Activated T-helper 17 cell treated with anti-CD3 and anti-CD28 coated beads, Interleukin-2, amount 50 U/mL, for 72 hours (primary cell): ENCODE measurements at regions not wholly inside any gene's neighbourhood (a gene's known extent, or its start where the extent isn't known, plus 50 kb on each side); places are given as distances from the start of the nearest gene placed in this dataset.

ENCODE experiments used
- ATAC-seq: fragments of 150-1000 bp; cut with Tn5 transposase; replicated peaks from 2 replicates; pipeline ENCODE4 v1.10.0; 2021; ENCODE audit warnings: mild to moderate bottlenecking, moderate library complexity
- H3K27ac Mint-ChIP-seq: one replicate; pipeline ENCODE4 v1.8.0; 2022; ENCODE audit warnings: mixed read lengths
- H3K27me3 Mint-ChIP-seq: one replicate; pipeline ENCODE4 v1.8.0; 2022; ENCODE audit warnings: mixed read lengths
- H3K36me3 Mint-ChIP-seq: one replicate; pipeline ENCODE4 v1.8.0; 2022; ENCODE audit warnings: low read depth, mild to moderate bottlenecking, mixed read lengths
- H3K4me1 Mint-ChIP-seq: one replicate; pipeline ENCODE4 v1.8.0; 2022; ENCODE audit warnings: mixed read lengths
- H3K4me3 Mint-ChIP-seq: one replicate; pipeline ENCODE4 v1.8.0; 2022; ENCODE audit warnings: mild to moderate bottlenecking, mixed read lengths
- H3K9me3 Mint-ChIP-seq: one replicate; pipeline ENCODE4 v1.8.0; 2022; ENCODE audit warnings: mixed read lengths

DNA sequence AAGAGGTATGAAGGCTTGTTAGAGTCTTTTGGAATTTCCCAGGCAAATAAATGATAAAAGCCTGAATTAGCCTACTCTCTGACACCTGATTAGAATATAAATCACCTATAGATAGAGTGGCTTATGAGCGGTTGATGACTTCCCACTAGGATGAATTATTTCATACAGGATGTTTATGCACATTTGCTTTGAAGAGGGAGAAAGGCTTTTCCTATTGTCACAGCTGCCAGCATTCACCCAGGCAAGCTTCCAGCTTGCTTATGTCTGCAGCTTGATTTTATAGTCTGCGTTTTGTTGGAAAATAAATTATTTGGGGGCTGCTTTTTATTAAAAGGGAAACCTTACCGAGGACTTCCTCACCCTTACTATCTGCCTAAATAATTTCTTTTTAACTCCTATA is 51.3 kb upstream of the EIF2S2 start:
- no peak for ATAC-seq
- Mint-ChIP-seq H3K27ac (no peak overlapping the region), H3K4me3 (no peak overlapping the region), H3K4me1 (no peaks in the 10 kb centered on the region), H3K27me3 (peaks cover 8% of the 10 kb centered on the region), H3K9me3 (no peaks in the 10 kb centered on the region), H3K36me3 (no peaks in the 10 kb centered on the region)

DNA sequence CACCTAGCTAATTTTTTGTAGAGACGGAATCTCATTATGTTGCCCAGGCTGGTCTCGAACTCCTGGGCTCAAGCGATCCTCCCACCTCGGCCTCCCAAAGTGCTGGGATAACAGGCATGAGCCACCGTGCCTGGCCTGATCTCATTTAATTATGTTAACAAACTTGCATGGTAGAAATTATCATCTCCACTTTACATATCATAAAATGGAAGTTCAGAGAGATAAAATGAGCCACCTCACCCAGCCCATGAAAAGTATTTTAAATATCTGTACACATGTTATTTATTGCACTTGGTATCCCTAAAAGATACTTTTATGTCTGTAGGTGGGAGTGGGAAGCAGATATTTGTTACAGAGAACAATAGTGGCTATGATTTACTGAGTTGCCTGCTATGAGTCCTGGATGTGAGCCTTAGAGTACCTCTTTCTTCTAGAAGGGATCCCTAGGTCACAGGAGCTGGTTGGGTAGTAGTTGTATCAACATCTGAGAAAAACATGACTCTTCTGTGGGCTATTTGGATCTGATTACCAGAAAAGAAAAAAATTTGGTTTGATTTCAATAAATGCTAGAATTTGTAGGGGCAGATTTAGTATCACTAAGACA is 52.4 kb upstream of the EIF2S2 start:
- no peak for ATAC-seq
- H3K36me3 Mint-ChIP-seq, result no peaks in the 10 kb centered on the region
- H3K9me3 Mint-ChIP-seq, result no peaks in the 10 kb centered on the region
- peak overlapping the region; percentile 20 for H3K27ac Mint-ChIP-seq
- H3K4me3 Mint-ChIP-seq, result no peak overlapping the region
- H3K4me1 Mint-ChIP-seq, result no peaks in the 10 kb centered on the region
- H3K27me3 Mint-ChIP-seq, result peaks cover 8% of the 10 kb centered on the region

DNA sequence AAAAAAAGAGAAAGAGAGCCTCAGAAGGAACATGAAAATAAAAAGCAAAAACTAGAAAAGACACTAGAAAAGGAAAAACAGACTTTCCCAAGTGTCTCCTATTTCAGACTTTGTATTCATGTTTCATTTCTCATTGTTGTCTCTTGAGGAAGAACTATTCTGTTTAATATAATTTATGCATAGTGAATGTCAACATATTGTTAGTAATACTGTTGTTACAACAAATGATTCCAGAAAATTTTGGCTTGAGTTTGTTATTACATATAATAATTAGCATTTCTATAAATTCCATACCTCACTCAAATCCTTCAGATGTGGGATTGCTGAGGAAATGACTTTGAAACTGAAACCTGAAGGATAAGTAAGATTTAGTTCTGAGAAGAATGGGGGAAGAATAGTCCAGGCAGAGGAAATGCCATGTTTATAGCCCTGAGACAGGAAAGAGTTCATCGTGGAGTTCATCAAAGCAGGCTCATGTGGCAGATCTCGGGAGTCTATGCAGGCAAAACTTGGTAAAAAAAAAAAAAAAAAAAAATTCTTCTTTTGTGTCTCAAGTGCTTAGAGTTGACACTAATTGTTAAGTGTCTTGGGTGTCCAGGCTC is 53.1 kb upstream of the EIF2S2 start:
- Mint-ChIP-seq H3K36me3 (no peaks in the 10 kb centered on the region), H3K27ac (peak overlapping the region; percentile 20), H3K27me3 (peaks cover 8% of the 10 kb centered on the region), H3K4me1 (no peaks in the 10 kb centered on the region), H3K9me3 (no peaks in the 10 kb centered on the region), H3K4me3 (no peak overlapping the region)
- no peak for ATAC-seq

- no peak for ATAC-seq
- Mint-ChIP-seq H3K4me1 (no peaks in the 10 kb centered on the region), H3K4me3 (no peak overlapping the region), H3K27ac (no peak overlapping the region), H3K9me3 (no peaks in the 10 kb centered on the region), H3K36me3 (no peaks in the 10 kb centered on the region), H3K27me3 (peaks cover 6% of the 10 kb centered on the region)
Measured at GRCh38 chr20:34171640-34172039, 59.6 kb upstream of the EIF2S2 start.

- H3K4me1 Mint-ChIP-seq, result no peaks in the 10 kb centered on the region
- no peak for ATAC-seq
- H3K27ac Mint-ChIP-seq, result no peak overlapping the region
- no peaks in the 10 kb centered on the region for H3K27me3 Mint-ChIP-seq
- no peaks in the 10 kb centered on the region for H3K36me3 Mint-ChIP-seq
- H3K4me3 Mint-ChIP-seq, result no peak overlapping the region
- no peaks in the 10 kb centered on the region for H3K9me3 Mint-ChIP-seq
Measured at GRCh38 chr20:34172926-34173325, 60.9 kb upstream of the EIF2S2 start.

DNA sequence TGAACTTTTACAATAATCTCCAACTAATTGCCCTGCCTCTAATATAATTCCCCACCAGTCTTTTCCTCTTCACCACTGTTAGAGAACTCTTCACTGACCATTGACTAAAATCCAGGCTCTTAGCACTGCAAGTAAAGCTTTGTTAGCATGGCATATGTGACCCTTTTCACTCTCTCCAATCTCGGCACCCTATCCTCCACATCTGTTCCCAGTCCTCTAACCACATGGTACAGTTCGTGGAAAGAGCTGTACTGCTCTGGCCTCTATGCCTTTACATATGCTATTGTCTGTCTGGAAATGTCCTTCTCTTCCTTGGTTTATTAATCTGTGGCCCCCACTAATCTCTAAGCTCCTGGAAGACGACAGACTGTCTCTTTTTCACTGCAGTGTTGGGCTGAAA is 63.0 kb upstream of the EIF2S2 start:
- Mint-ChIP-seq H3K9me3 (no peaks in the 10 kb centered on the region), H3K4me1 (no peaks in the 10 kb centered on the region), H3K27ac (no peak overlapping the region), H3K4me3 (no peak overlapping the region), H3K36me3 (no peaks in the 10 kb centered on the region), H3K27me3 (no peaks in the 10 kb centered on the region)
- ATAC-seq, result no peak

DNA sequence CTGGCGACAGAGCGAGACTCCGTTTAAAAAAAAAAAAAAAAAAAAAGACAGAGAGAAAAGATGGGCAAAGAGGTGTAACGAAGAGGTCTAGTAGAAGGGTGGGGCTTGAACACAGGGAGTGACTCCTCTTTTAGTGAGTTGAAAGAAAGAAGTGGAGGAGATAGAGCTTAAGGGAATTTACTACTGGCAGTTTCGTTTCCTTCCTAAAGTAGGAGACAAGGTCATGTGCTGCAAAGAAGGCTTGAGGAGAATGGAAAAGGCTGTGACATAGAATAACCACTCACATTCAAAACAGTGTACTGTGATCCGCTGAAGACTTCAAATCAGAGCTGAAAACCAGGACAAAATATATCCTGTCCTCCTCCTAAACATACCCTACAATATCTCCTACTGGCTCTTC is 63.8 kb upstream of the EIF2S2 start:
- Mint-ChIP-seq H3K27ac (no peak overlapping the region), H3K4me3 (no peak overlapping the region), H3K9me3 (no peaks in the 10 kb centered on the region), H3K27me3 (peaks cover under 1% of the 10 kb centered on the region), H3K36me3 (no peaks in the 10 kb centered on the region), H3K4me1 (no peaks in the 10 kb centered on the region)
- ATAC-seq, result no peak

DNA sequence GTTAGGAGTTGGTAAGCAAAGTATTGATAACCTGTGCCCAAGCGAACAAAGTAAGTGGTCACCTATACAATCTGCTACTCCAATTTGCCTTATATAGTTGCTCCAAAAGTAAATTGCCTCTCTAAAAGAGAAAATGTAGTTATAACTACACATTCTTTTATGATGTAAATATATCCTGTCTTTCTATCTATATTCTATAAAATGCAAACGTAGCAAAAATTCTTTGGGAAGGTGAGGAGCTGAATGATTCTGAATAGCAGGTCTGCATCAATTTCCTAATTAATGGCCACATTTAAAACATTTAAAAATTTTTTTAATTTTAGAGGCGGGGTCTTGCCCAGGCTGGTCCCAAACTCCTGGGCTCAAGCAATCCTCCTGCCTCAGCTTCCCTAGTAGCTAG is 64.2 kb upstream of the ASIP start:
- Mint-ChIP-seq H3K4me1 (no peaks in the 10 kb centered on the region), H3K36me3 (no peaks in the 10 kb centered on the region), H3K27ac (no peak overlapping the region), H3K9me3 (no peaks in the 10 kb centered on the region), H3K4me3 (no peak overlapping the region), H3K27me3 (peaks cover 5% of the 10 kb centered on the region)
- ATAC-seq, result no peak

GRCh38 chr20:34179637-34180360 is 61.4 kb upstream of the ASIP start:
- no peak for ATAC-seq
- Mint-ChIP-seq H3K9me3 (no peaks in the 10 kb centered on the region), H3K4me1 (no peaks in the 10 kb centered on the region), H3K27me3 (peaks cover 5% of the 10 kb centered on the region), H3K36me3 (no peaks in the 10 kb centered on the region), H3K4me3 (no peak overlapping the region), H3K27ac (no peak overlapping the region)

GRCh38 chr20:34180460-34181120 is 60.6 kb upstream of the ASIP start:
- Mint-ChIP-seq H3K9me3 (no peaks in the 10 kb centered on the region), H3K27ac (no peak overlapping the region), H3K36me3 (no peaks in the 10 kb centered on the region), H3K4me3 (no peak overlapping the region), H3K27me3 (peaks cover 8% of the 10 kb centered on the region), H3K4me1 (no peaks in the 10 kb centered on the region)
- no peak for ATAC-seq

GRCh38 chr20:34181484-34181883 is 59.7 kb upstream of the ASIP start:
- no peaks in the 10 kb centered on the region for H3K36me3 Mint-ChIP-seq
- H3K27me3 Mint-ChIP-seq, result peaks cover 8% of the 10 kb centered on the region
- no peaks in the 10 kb centered on the region for H3K9me3 Mint-ChIP-seq
- H3K27ac Mint-ChIP-seq, result no peak overlapping the region
- no peaks in the 10 kb centered on the region for H3K4me1 Mint-ChIP-seq
- no peak for ATAC-seq
- H3K4me3 Mint-ChIP-seq, result no peak overlapping the region

- H3K9me3 Mint-ChIP-seq, result no peaks in the 10 kb centered on the region
- H3K27ac Mint-ChIP-seq, result no peak overlapping the region
- no peaks in the 10 kb centered on the region for H3K36me3 Mint-ChIP-seq
- no peak overlapping the region for H3K4me3 Mint-ChIP-seq
- ATAC-seq, result no peak
- no peaks in the 10 kb centered on the region for H3K4me1 Mint-ChIP-seq
- peaks cover 12% of the 10 kb centered on the region for H3K27me3 Mint-ChIP-seq
Measured at GRCh38 chr20:34185766-34186620, 55.2 kb upstream of the ASIP start.

- Mint-ChIP-seq H3K27me3 (peaks cover 12% of the 10 kb centered on the region), H3K9me3 (no peaks in the 10 kb centered on the region), H3K36me3 (no peaks in the 10 kb centered on the region), H3K27ac (no peak overlapping the region), H3K4me3 (no peak overlapping the region), H3K4me1 (peaks cover 4% of the 10 kb centered on the region)
- ATAC-seq, result no peak
Measured at GRCh38 chr20:34189572-34190163, 51.6 kb upstream of the ASIP start.

DNA sequence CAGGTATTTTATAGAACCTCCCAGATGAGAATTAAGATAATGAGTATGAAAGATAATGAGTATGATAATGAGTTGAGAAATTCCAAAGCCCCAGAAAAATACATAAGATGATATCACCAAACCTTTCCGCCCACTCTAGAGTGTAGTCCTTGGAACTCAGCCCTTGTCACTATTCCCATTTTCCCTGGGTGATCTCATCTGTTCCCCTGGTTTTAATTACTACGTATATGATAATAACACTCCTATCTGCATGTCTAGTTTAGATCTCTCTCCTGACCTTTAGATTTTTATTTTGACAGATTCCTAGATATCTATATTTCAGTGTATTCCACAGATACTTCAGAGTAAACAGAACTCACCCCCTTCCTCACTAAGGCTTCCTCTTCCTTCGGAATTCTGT is 51.0 kb upstream of the ASIP start:
- Mint-ChIP-seq H3K27me3 (peaks cover 9% of the 10 kb centered on the region), H3K4me1 (peaks cover 7% of the 10 kb centered on the region), H3K4me3 (no peak overlapping the region), H3K27ac (no peak overlapping the region), H3K9me3 (no peaks in the 10 kb centered on the region), H3K36me3 (no peaks in the 10 kb centered on the region)
- no peak for ATAC-seq
